ENCODE measurements at regions not wholly inside any gene's neighbourhood (a gene's known extent, or its start where the extent isn't known, plus 50 kb on each side); places are given as distances from the start of the nearest gene placed in this dataset.

DNA sequence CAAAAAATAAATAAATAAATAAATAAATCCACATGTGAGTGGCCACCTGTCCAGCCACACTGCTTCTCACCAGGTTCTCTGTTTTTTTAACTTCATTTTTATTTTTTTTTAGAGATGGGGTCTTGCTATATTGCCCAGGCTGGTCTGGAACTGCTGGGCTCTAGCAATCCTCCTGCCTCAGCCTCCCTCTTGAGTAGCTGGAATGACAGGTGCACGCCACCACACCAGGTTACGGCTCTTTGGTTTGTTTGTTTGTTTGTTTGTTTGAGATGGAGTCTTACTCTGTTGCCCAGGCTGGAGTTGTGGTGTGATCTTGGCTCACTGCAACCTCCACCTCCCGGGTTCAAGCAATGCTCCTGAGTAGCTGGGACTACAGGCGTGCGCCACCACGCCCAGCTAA is 94.5 kb upstream of the CACNA1A start:
- no peak for DNase-seq

GRCh38 chr19:13600091-13600490 is 93.8 kb upstream of the CACNA1A start:
- no peak for DNase-seq

DNA sequence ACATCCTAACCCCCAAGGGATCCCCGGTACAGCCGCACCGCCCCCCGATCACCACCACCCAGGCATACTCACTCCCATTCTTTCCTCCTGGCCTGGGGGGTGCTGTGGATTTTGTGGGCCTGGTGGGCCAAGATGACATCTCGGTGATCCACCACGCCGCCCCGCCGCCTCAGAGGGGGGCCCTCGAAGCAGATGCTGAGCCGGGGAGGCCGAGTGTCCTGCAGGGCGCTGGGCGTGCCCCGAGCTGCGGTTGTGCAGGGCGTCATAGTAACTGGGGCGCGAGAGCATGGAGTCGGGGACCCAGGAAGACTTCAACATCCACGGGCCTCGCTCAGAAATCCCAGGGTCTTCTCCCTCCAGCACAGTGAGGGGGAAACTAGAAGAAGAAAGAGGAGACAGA is 93.4 kb upstream of the CACNA1A start:
- DNase-seq: no peak

DNA sequence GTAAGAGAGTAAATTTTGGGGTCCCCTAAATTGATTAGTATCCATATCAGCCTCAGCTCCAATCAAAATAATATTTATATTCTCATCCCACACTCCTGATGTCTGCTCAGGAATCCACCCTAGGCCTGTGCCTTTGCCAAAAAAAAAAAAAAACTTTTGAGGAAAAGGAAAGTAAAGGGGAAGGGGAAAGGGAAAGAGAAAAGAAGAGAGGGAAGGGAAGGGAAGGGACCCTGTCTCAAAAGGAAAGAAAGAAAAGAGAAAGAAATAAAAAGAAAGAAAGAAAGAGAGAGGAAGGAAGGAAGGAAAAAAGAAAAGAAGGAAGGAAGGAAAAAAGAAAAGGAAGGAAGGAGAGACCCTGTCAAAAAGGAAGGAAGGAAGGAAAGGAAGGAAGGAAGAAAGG is 91.8 kb upstream of the CACNA1A start:
- DNase-seq: no peak

- DNase-seq: peak; percentile 52
Measured at GRCh38 chr19:13597640-13598039, 91.4 kb upstream of the CACNA1A start.

DNA sequence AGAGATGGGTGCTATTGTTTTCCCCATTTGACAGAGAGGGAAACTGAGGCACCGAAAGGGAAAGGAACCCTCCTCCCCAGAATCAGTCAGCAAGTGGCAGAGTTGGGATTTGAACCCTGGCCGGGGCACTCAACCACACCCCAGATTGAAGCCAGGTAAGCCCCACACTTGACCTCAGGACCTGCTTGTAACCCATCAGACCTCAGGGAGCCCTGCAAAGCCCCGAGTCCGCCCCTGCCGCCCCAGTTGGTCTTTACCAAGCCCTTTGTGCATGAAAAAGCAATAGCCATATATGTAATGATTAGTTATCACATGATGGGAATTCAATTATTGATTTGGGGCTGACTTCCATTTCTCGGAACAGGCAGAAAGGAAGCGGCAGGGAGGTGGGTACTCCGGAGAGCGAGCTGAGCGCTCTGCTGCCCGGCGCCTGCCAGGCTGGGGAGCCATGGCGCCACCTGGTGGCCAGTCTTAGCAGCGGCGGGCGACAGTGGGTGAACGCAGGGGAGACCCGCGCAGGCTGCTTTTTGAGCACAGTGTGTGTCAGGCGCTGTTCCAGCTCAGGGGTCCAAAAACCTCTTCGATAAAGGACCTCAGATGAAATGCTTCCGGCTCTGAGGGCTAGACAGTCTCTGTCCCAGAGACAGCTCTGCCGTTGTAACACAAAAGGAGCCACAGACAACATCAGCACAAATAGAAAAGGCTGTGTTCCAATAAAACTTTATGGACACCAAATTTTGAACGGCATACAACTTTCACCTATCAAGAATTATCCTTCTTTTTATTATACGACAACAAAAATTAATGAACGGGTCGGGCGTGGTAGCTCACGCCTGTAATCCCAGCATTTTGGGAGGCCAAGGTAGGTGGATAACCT is 82.9 kb upstream of the CACNA1A start:
- DNase-seq: peak; percentile 72

- no peak for DNase-seq
Measured at GRCh38 chr19:13585512-13585911, 79.2 kb upstream of the CACNA1A start.

GRCh38 chr19:13583753-13584152 is 77.5 kb upstream of the CACNA1A start:
- DNase-seq: no peak

- no peak for DNase-seq
Measured at GRCh38 chr19:13583114-13583513, 76.8 kb upstream of the CACNA1A start.

DNA sequence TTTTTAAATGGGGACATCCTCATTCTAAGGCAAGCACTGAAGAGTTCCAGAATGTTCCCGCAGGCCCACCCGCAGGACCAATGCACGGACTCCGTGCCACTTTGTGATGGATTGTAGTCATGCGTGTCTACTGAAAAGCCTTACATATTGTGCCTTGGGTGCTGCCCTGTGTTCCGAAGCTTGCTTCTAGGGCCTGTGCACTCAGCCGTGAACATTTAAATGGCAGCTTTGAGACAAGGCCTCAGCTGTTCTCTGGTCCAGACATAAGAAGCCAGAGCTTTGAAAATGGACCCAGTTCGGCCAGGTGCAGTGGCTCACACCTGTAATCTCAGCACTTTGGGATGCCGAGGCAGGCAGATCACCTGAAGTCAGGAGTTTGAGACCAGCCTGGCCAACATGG is 75.3 kb upstream of the CACNA1A start:
- no peak for DNase-seq

- DNase-seq: no peak
Measured at GRCh38 chr19:13579388-13580060, 73.2 kb upstream of the CACNA1A start.

DNA sequence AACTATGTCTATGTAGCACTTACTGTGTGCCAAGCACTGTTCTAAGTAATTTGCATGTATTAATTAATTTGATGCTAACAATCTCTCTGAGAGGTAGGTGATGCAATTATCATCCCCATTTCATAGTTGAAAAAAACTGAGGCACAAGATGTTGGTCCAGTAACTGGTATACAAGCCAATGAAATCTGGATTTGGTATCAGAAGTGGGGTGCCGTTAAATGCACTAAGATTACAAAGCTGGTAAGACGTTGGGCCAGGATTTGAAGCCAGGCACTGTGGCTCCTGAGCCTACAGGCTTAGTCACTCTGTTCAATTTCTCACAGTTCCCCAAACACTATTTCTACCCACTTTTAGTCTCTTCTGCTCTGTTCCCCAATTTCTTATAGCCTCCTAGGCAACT is 70.4 kb upstream of the CACNA1A start:
- DNase-seq: no peak

DNA sequence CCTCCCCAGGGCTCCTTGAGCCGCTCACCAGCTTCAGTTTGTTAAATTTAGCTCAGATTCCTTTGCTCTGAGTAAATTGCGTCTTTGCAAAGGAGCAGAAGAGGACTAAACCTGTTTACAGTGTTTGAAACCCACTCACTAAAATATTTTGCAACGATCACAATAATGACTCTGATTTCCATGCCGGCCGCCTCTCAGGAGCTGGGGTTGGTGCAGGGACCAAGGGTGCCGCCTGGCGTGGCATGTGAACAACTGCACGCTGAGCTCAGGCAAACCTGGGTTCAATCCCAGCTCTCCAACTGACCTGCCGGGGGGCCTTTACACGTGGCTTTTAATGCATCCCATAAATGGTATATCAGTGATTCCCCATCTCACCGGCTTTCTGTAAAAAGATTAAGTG is 68.7 kb upstream of the CACNA1A start:
- no peak for DNase-seq

- DNase-seq: no peak
Measured at GRCh38 chr19:13573056-13573667, 66.9 kb upstream of the CACNA1A start.

- no peak for DNase-seq
Measured at GRCh38 chr19:13561461-13561860, 55.2 kb upstream of the CACNA1A start.

DNA sequence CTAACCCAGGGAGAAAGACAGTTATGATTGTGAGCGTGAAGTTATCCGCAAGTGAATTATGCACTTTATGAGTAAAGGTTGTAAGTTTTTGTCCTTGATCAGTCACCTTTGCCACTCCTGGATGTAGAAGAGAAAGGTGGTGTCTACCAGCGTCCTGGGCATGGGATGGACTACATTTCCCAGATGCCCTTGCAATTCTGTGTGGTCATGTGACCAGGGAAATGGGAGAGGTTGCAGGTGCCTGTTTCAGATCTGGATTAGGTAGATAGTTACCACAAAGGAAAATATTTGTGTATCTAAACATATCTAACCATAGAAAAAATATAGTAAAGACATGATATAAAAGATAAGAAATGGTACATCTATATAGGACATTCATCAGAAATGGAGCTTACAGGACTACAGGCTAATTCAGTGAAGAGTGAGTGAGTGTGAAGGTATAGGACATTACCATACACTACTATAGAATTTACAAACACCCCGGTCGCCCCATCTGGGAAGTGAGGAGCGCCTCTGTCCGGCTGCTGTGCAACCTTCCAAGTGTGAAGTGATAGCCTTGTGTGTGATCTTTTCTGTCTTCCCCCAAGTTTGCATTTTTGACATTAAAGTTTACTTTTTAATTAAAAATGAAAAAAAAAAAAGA is 51.6 kb upstream of the CACNA1A start:
- no peak for DNase-seq

DNA sequence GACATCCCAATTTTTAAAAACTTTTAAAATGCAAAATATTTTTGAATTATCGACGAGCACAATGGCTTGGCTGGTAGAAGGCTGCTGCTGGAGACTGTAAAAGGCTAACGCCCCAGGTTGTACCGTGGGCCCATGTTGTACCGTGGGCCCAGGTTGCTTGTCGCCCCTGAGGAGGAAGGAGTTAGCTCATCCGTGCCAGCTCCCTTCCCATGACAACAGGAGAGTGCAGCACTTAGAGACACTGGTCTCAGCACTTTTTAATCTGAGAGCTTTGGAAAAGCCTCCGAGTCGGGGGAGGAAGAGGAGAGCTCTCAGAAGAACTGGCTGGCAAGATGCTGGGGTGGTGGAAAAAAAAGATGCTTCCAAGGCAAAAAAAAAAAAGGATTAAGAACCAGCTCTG is 50.3 kb upstream of the CACNA1A start:
- DNase-seq: no peak
